Caki2 (cell line): ENCODE measurements at regions not wholly inside any gene's neighbourhood (a gene's known extent, or its start where the extent isn't known, plus 50 kb on each side); places are given as distances from the start of the nearest gene placed in this dataset.

ENCODE experiments used
- DNase-seq: peaks from one replicate; pipeline ENCODE4 v3.0.0-alpha.2; 2015; ENCODE audit warnings: low read depth
- in situ Hi-C: cut with HindIII; loops from 2 replicates; pipeline ENCODE4 v1.10.0; 2016; ENCODE audit warnings: low sequenced_read_pairs, low pct_unique_long_range_greater_than_20kb, mixed read lengths

GRCh38 chr7:15801551-15801950 is 115.1 kb upstream of the MEOX2 start:
- in situ Hi-C loops, result no loop called here
- no peak for DNase-seq

GRCh38 chr7:15801041-15801440 is 114.6 kb upstream of the MEOX2 start:
- DNase-seq, result no peak
- in situ Hi-C loops, result no loop called here

GRCh38 chr7:15798081-15798480 is 111.6 kb upstream of the MEOX2 start:
- in situ Hi-C loops, result no loop called here
- DNase-seq, result no peak

GRCh38 chr7:15795393-15795792 is 108.9 kb upstream of the MEOX2 start:
- DNase-seq, result no peak
- in situ Hi-C loops, result no loop called here

GRCh38 chr7:15794801-15795200 is 108.3 kb upstream of the MEOX2 start:
- in situ Hi-C loops, result no loop called here
- DNase-seq, result no peak

GRCh38 chr7:15784694-15785030 is 98.2 kb upstream of the MEOX2 start:
- DNase-seq, result no peak
- in situ Hi-C loops, result no loop called here

GRCh38 chr7:15783987-15784693 is 97.7 kb upstream of the MEOX2 start:
- in situ Hi-C loops, result no loop called here
- DNase-seq, result no peak

GRCh38 chr7:15782656-15783055 is 96.2 kb upstream of the MEOX2 start:
- in situ Hi-C loops, result no loop called here
- DNase-seq, result no peak

- no peak for DNase-seq
- in situ Hi-C loops, result no loop called here
Measured at GRCh38 chr7:15781944-15782343, 95.5 kb upstream of the MEOX2 start.

- in situ Hi-C loops, result no loop called here
- peak; percentile 39 for DNase-seq
Measured at GRCh38 chr7:15780271-15780670, 93.8 kb upstream of the MEOX2 start.

GRCh38 chr7:15778191-15778590 is 91.7 kb upstream of the MEOX2 start:
- in situ Hi-C loops, result no loop called here
- no peak for DNase-seq

GRCh38 chr7:15765753-15766152 is 79.3 kb upstream of the MEOX2 start:
- DNase-seq, result no peak
- in situ Hi-C loops, result no loop called here

- DNase-seq, result peak; percentile 11
- in situ Hi-C loops, result no loop called here
Measured at GRCh38 chr7:15764851-15765382, 78.4 kb upstream of the MEOX2 start.

- no peak for DNase-seq
- in situ Hi-C loops, result no loop called here
Measured at GRCh38 chr7:15764010-15764409, 77.5 kb upstream of the MEOX2 start.

GRCh38 chr7:15757041-15758000 is 70.8 kb upstream of the MEOX2 start:
- in situ Hi-C loops, result no loop called here
- DNase-seq, result no peak

GRCh38 chr7:15755061-15755460 is 68.6 kb upstream of the MEOX2 start:
- DNase-seq, result no peak
- in situ Hi-C loops, result no loop called here

GRCh38 chr7:15753887-15754579 is 67.5 kb upstream of the MEOX2 start:
- no peak for DNase-seq
- in situ Hi-C loops, result no loop called here

GRCh38 chr7:15752377-15752776 is 65.9 kb upstream of the MEOX2 start:
- no peak for DNase-seq

GRCh38 chr7:15751191-15751701 is 64.8 kb upstream of the MEOX2 start:
- no peak for DNase-seq
- in situ Hi-C loops, result no loop called here

More at GRCh38 chr7:15752377-15752776, 65.9 kb upstream of the MEOX2 start:
- in situ Hi-C loops, result no loop called here
